ENCODE measurements at regions not wholly inside any gene's neighbourhood (a gene's known extent, or its start where the extent isn't known, plus 50 kb on each side); places are given as distances from the start of the nearest gene placed in this dataset.

- Histone ChIP-seq H3K27ac (no peak overlapping the region), H3K4me1 (no peaks in the 10 kb centered on the region), H3K4me2 (no peak overlapping the region), H3K4me3 (no peak overlapping the region), H3K9me3 (no peaks in the 10 kb centered on the region)
- DNase-seq (ENCODE audit: low read depth in 1 of 2, low spot score in 1 of 2) (no peak), FAIRE-seq (no peak), ATAC-seq (peak in 1 of 2 experiments; percentile 30; a peak in 2 of 6 replicates)
- POLR2A ChIA-PET = no interaction called here
- CTCF ChIA-PET = no interaction called here
- no peak for TF ChIP-seq RNF2 (IDR thresholded peaks at IDR 0.05; ENCODE audit: borderline replicate concordance, low read depth)
- TF ChIP-seq ATOH8 (CRISPR knock-in tag; IDR thresholded peaks at IDR 0.05; ENCODE audit: low read depth) = no peak
- TF ChIP-seq FOXS1 (CRISPR knock-in tag; IDR thresholded peaks at IDR 0.05) = no peak
- no peak for TF ChIP-seq JUNB (IDR thresholded peaks at IDR 0.05)
- no peak for TF ChIP-seq FOSL2 (IDR thresholded peaks at IDR 0.05)
- no peak for TF ChIP-seq FOSL2 (CRISPR knock-in tag; IDR thresholded peaks at IDR 0.05)
- TF ChIP-seq PBX3 (IDR thresholded peaks at IDR 0.05) = no peak
- TF ChIP-seq CHD2 (IDR thresholded peaks at IDR 0.05; ENCODE audit: low read length, partially characterized antibody) = no peak
- no peak for TF ChIP-seq HOXA7 (CRISPR knock-in tag; IDR thresholded peaks at IDR 0.05)
- TF ChIP-seq EHMT2 (IDR thresholded peaks at IDR 0.05; ENCODE audit: low read depth) = no peak
- TF ChIP-seq HOXB13 (CRISPR knock-in tag; IDR thresholded peaks at IDR 0.05; ENCODE audit: low read depth) = no peak
- no peak for TF ChIP-seq HMGXB4 (CRISPR knock-in tag; IDR thresholded peaks at IDR 0.05; ENCODE audit: borderline replicate concordance)
- WGBS (ENCODE audit: missing lambda C conversion rate) = 7% methylated on average over 3 of the region's 3 CpGs
Observed at GRCh38 chr7:113394856-113395255, 276.5 kb upstream of the SMIM30 start.

GRCh38 chr7:113392841-113393540, 274.6 kb upstream of the SMIM30 start:
- no peak overlapping the region for H3K4me3 ChIP-seq
- TF ChIP-seq GATA3 (IDR thresholded peaks at IDR 0.05; ENCODE audit: borderline replicate concordance) (no peak), ELK1 (IDR thresholded peaks at IDR 0.05; ENCODE audit: low read depth, low read length) (no peak), MAFK (IDR thresholded peaks at IDR 0.05; ENCODE audit: partially characterized antibody) (no peak), NR3C1 (IDR thresholded peaks at IDR 0.05) (no peak), ZNF302 (CRISPR knock-in tag; IDR thresholded peaks at IDR 0.05) (no peak), JUNB (IDR thresholded peaks at IDR 0.05) (no peak), NFE2L2 (conservative IDR thresholded peaks at IDR 0.05; ENCODE audit: low read length) (no peak), RCOR1 (IDR thresholded peaks at IDR 0.05; ENCODE audit: low read depth, low read length) (no peak), EHF (CRISPR knock-in tag; IDR thresholded peaks at IDR 0.05) (no peak), RFX5 (IDR thresholded peaks at IDR 0.05) (no peak), ZFP36 (IDR thresholded peaks at IDR 0.05; ENCODE audit: borderline replicate concordance, partially characterized antibody) (no peak), RARB (CRISPR knock-in tag; IDR thresholded peaks at IDR 0.05) (no peak), KDM5A (IDR thresholded peaks at IDR 0.05) (no peak), MAZ (IDR thresholded peaks at IDR 0.05; ENCODE audit: borderline replicate concordance, low read depth, low read length) (no peak), ZSCAN20 (CRISPR knock-in tag; IDR thresholded peaks at IDR 0.05) (no peak), SMC3 (IDR thresholded peaks at IDR 0.05) (no peak), JUN (IDR thresholded peaks at IDR 0.05) (no peak), KDM1A (IDR thresholded peaks at IDR 0.05; ENCODE audit: low read depth) (no peak), CBX2 (IDR thresholded peaks at IDR 0.05; ENCODE audit: borderline replicate concordance, low read depth) (no peak), MYC (IDR thresholded peaks at IDR 0.05; ENCODE audit: borderline replicate concordance, low read length) (no peak)
- no peaks in the 10 kb centered on the region for H3K9me3 ChIP-seq
- FAIRE-seq (no peak), ATAC-seq (no peak), DNase-seq (ENCODE audit: low read depth in 1 of 2, low spot score in 1 of 2) (no peak)
- ChIA-PET POLR2A (no interaction called here), CTCF (no interaction called here)
- H3K27ac ChIP-seq = no peak overlapping the region
- 0% methylated on average over 2 of the region's 2 CpGs for WGBS (ENCODE audit: missing lambda C conversion rate)
- no peaks in the 10 kb centered on the region for H3K4me1 ChIP-seq
- no peak overlapping the region for H3K4me2 ChIP-seq

Data from A549 (cell line).